Pancreas (tissue), 10 donors: ENCODE measurements at regions not wholly inside any gene's neighbourhood (a gene's known extent, or its start where the extent isn't known, plus 50 kb on each side); places are given as distances from the start of the nearest gene placed in this dataset.

Experiments
- ATAC-seq, 4 donors: fragments of 200-7000 bp; cut with Tn5 transposase; one replicate each; pipeline versions ENCODE4 v1.8.0 to v1.9.1; 2020; ENCODE audit warnings: mild to moderate bottlenecking in 4 of 4, moderate library complexity in 4 of 4
- DNase-seq, 6 donors: peaks; one replicate each; pipeline ENCODE4 v3.0.0-alpha.2; 2020
- FAIRE-seq: peaks from 2 replicates; lab custom pipeline; 2012; peaks lifted over from hg19 to GRCh38; lab: Jason Lieb, UNC
- H3K27ac ChIP-seq, 4 donors: fragments of 200-600 bp; sonication (generic); 1 replicate in 3 of 4; 2 replicates in 1 of 4; pipeline versions ENCODE4 v1.5.0 to v1.8.0; 2020
- H3K27me3 ChIP-seq, 4 donors: fragments of 200-600 bp; one replicate each; pipeline ENCODE4 v1.8.0; 2021
- H3K36me3 ChIP-seq, 3 donors: fragments of 200-600 bp; sonication (generic) in 1 of 3; one replicate each; pipeline versions ENCODE4 v1.5.0 to v1.8.0; 2020 to 2021
- H3K4me1 ChIP-seq, 3 donors: fragments of 200-600 bp; one replicate each; pipeline ENCODE4 v1.8.0; 2021
- H3K4me3 ChIP-seq, 4 donors: fragments of 200-600 bp; sonication (generic) in 2 of 4; one replicate each; pipeline versions ENCODE4 v1.5.0 to v1.8.0; 2020 to 2021
- H3K9me3 ChIP-seq, 4 donors: fragments of 200-600 bp; one replicate each; pipeline ENCODE4 v1.8.0; 2021
- WGBS, 2 donors: extraction: QIAGEN DNeasy Blood & Tissue Kit; methylation state at CpG; one replicate each; pipeline ENCODE4 v1.1.7; 2013; 5-methylcytosine and 5-hydroxymethylcytosine counted together
- intact Hi-C, 3 donors: fragments of 100-400 bp; cut with DNase I; formaldehyde crosslinking; loops; one replicate each; pipeline versions ENCODE4 v1.11.1 to v1.14.2; 2022
- TF ChIP-seq, protein P1 (sequence below), 4 donors: fragments of 200-600 bp; sonication (generic) in 3 of 4; IDR thresholded peaks; one replicate each; pipeline versions ENCODE4 v1.5.0 to v1.8.0; 2021; ENCODE audit warnings: antibody characterized with exemption in 4 of 4
- donor health status: healthy with polysubstance abuse.
- donor health status: DM: no; HTN: no; CAD: no; lungs with moderate emphysema.
- donor health status: DM: no; HTN: no; CAD: no.
- donor health status: control.
- donor health status: control.
- donor health status: Bipolar disorder and iron deficiency.
- donor health status: DM: yes; HTN: yes; CAD: no.
- donor health status: DM: no; HTN: no; CAD: no.
- donor health status: DM: no; HTN: no; CAD: no.
- donor health status: DM: yes; HTN: yes; CAD: no.

DNA sequence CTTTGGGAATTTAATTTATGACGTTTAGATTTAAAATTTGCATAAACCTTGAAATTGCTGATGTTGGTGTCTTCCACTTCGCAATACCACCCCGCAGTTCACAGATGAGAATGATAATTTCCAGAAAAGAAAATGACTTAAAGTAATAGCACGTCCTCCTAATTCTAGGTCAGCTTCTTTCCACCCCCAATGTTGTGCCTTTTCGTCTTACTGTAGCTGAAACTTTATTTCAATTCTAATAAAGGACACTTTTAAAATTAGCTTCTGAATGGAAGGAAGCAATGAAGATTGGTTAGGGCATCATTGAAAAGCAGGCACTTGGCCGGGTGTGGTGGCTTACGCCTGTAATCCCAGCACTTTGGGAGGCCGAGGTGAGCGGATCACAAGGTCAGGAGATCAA is 107.4 kb downstream of the MYCN start:
- no peak overlapping the region for H3K4me3 ChIP-seq
- H3K9me3 ChIP-seq = no peaks in the 10 kb centered on the region
- DNase-seq (no peak), FAIRE-seq (no peak), ATAC-seq (no peak)
- H3K27ac ChIP-seq = no peak overlapping the region
- 79 to 84% methylated on average over 9 of the region's 9 CpGs for WGBS, 2 donors
- no peaks in the 10 kb centered on the region for H3K4me1 ChIP-seq
- no peaks in the 10 kb centered on the region for H3K27me3 ChIP-seq
- TF ChIP-seq, protein P1, sequence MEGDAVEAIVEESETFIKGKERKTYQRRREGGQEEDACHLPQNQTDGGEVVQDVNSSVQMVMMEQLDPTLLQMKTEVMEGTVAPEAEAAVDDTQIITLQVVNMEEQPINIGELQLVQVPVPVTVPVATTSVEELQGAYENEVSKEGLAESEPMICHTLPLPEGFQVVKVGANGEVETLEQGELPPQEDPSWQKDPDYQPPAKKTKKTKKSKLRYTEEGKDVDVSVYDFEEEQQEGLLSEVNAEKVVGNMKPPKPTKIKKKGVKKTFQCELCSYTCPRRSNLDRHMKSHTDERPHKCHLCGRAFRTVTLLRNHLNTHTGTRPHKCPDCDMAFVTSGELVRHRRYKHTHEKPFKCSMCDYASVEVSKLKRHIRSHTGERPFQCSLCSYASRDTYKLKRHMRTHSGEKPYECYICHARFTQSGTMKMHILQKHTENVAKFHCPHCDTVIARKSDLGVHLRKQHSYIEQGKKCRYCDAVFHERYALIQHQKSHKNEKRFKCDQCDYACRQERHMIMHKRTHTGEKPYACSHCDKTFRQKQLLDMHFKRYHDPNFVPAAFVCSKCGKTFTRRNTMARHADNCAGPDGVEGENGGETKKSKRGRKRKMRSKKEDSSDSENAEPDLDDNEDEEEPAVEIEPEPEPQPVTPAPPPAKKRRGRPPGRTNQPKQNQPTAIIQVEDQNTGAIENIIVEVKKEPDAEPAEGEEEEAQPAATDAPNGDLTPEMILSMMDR (IDR thresholded peaks at IDR 0.05) = no peak
- no peaks in the 10 kb centered on the region for H3K36me3 ChIP-seq
- intact Hi-C loops = no loop called here

DNA sequence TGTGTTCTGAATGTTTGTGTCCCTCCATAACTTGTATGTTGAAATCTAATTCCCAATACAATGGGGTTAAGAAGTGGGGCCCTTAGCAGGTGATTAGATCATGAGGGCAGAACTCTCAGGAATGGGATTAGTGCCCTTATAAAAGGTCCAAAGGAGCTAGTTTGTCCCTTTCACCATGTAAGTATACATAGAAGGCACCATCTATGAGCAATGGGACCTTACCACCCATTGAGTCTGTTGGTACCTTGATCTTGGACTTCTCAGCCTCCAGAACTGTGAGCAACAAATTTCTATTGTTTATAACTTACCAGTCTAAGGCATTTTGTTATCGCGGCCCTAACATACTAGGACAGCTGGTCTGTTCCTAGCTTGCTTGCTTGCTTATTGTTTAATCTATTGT is 106.3 kb downstream of the MYCN start:
- no peaks in the 10 kb centered on the region for H3K27me3 ChIP-seq
- no peak overlapping the region for H3K27ac ChIP-seq
- ATAC-seq (no peak), FAIRE-seq (no peak), DNase-seq (no peak)
- no peak overlapping the region for H3K4me3 ChIP-seq
- 94 to 98% methylated on average over 2 of the region's 2 CpGs for WGBS, 2 donors
- no peaks in the 10 kb centered on the region for H3K9me3 ChIP-seq
- intact Hi-C loops = no loop called here
- H3K36me3 ChIP-seq = no peaks in the 10 kb centered on the region
- no peaks in the 10 kb centered on the region for H3K4me1 ChIP-seq
- TF ChIP-seq, protein P1 (IDR thresholded peaks at IDR 0.05) = no peak

DNA sequence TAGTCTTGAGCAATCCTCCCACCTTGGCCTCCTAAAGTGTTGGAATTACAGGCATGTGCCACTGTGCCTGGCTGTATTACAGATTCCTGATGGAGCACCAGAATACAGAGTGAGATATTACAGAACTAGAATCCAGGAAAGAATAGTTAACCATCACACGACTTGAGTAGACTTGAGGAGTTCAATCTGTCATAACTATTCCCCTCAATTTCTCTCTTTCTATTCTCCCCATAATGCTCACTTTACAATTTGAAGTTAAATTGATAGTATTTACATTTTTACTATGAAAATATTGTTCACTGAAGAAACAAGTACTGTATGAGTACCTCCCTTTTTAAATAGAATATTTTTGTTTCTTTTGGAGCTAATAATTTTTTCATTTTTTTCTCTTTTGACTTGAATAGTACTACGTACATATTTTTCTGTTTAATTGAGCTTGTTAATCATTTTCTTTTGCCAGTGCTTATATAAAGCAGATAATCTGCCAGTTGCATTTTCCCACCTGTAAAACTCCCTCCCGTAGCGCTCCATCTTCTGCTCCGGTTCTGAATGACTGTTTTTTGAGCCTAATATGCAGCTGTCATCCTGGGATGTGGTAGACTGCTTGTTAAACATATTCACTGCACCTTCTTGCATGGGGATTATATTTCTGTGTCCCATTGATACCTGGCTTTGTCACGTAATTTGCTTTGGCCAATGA is 105.5 kb downstream of the MYCN start:
- H3K27me3 ChIP-seq = no peaks in the 10 kb centered on the region
- intact Hi-C loops = no loop called here
- no peak for FAIRE-seq
- no peak overlapping the region for H3K4me3 ChIP-seq
- H3K9me3 ChIP-seq = no peaks in the 10 kb centered on the region
- DNase-seq = no peak
- no peak for ATAC-seq
- H3K27ac ChIP-seq = no peak overlapping the region
- no peaks in the 10 kb centered on the region for H3K4me1 ChIP-seq
- no peaks in the 10 kb centered on the region for H3K36me3 ChIP-seq
- TF ChIP-seq, protein P1 (IDR thresholded peaks at IDR 0.05) = no peak
- 75 to 79% methylated on average over 6 of the region's 6 CpGs for WGBS, 2 donors

DNA sequence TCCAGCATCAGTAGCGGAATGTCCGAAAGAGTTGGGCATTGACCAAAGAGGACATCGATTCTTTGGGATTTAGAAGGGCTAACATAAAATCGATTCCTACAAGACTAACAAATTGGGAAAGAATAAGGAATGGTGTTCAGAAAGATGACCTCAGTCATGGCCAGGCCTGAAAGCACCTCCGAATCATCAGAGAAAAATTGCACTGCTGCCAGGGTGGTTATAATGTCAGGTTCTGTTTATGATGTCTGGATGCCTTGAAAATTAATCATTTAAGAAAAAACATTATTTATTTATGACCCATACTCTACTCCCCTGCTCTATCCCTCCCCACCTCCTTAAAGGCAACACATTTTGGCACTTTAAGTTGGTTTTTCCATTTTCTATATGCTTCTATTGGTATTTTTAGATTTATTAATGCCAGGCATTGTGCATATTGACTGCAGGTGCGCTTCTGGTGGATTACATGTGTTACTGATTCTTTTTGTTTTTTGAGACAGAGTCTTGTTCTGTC is 104.7 kb downstream of the MYCN start:
- FAIRE-seq = no peak
- 84 to 85% methylated on average over 6 of the region's 6 CpGs for WGBS, 2 donors
- no peak for DNase-seq
- no peak for ATAC-seq
- TF ChIP-seq, protein P1 (IDR thresholded peaks at IDR 0.05) = no peak
- Histone ChIP-seq H3K36me3 (no peaks in the 10 kb centered on the region), H3K27ac (no peak overlapping the region), H3K9me3 (no peaks in the 10 kb centered on the region), H3K27me3 (no peaks in the 10 kb centered on the region), H3K4me1 (no peaks in the 10 kb centered on the region), H3K4me3 (no peak overlapping the region)
- intact Hi-C loops = no loop called here

GRCh38 chr2:16043627-16044026 is 103.3 kb downstream of the MYCN start:
- no peaks in the 10 kb centered on the region for H3K36me3 ChIP-seq
- H3K4me3 ChIP-seq = no peak overlapping the region
- no peaks in the 10 kb centered on the region for H3K4me1 ChIP-seq
- H3K27me3 ChIP-seq = no peaks in the 10 kb centered on the region
- FAIRE-seq = no peak
- no peaks in the 10 kb centered on the region for H3K9me3 ChIP-seq
- WGBS, 2 donors = 65 to 72% methylated on average over 2 of the region's 2 CpGs
- no peak for ATAC-seq
- intact Hi-C loops = no loop called here
- H3K27ac ChIP-seq = no peak overlapping the region
- TF ChIP-seq, protein P1 (IDR thresholded peaks at IDR 0.05) = no peak
- no peak for DNase-seq
